GM12878 (cell line): ENCODE measurements at regions not wholly inside any gene's neighbourhood (a gene's known extent, or its start where the extent isn't known, plus 50 kb on each side); places are given as distances from the start of the nearest gene placed in this dataset.

ENCODE experiments used
- CBX5 ChIP-seq: sonication (generic); IDR thresholded peaks from 2 replicates; pipeline ENCODE4 v1.6.1; 2016; ENCODE audit warnings: low read depth, moderate library complexity, mild to moderate bottlenecking, inconsistent platforms
- CTCF ChIP-seq, 3 experiments: IDR thresholded peaks in 2 of 3; conservative IDR thresholded peaks in 1 of 3; 2 replicates each; pipeline ENCODE4 v1.5.1; 2011; ENCODE audit warnings: low read depth in 3 of 3, low read length in 3 of 3, mild to moderate bottlenecking in 3 of 3, control low read depth in 2 of 3, moderate library complexity in 2 of 3, inconsistent platforms in 1 of 3, mixed read lengths in 1 of 3; ENCODE audit not compliant: control insufficient read depth in 2 of 3, insufficient read depth in 1 of 3; ENCODE audit errors: extremely low read depth in 1 of 3
- EP300 ChIP-seq, 2 experiments: fragments of 150-350 bp in 1 of 2; IDR thresholded peaks; 2 replicates each; pipeline ENCODE4 v1.6.1; 2011 to 2012; ENCODE audit warnings: low read depth in 2 of 2, low read length in 2 of 2, borderline replicate concordance in 1 of 2, improper control_type of control experiment in 1 of 2, inconsistent platforms in 1 of 2; ENCODE audit not compliant: control insufficient read depth in 1 of 2
- MAX ChIP-seq: IDR thresholded peaks from 2 replicates; pipeline ENCODE4 v1.6.1; 2012; ENCODE audit warnings: low read depth, low read length, improper control_type of control experiment
- NR2C2 ChIP-seq: IDR thresholded peaks from 2 replicates; pipeline ENCODE4 v1.6.1; 2011; ENCODE audit warnings: borderline replicate concordance, low read depth; ENCODE audit not compliant: control insufficient read depth, insufficient read length
- NRF1 ChIP-seq: conservative IDR thresholded peaks from 2 replicates; pipeline ENCODE4 v1.6.1; 2011; ENCODE audit warnings: mild to moderate bottlenecking, low read depth, low read length, improper control_type of control experiment
- POLR2A ChIP-seq: IDR thresholded peaks from 2 replicates; pipeline ENCODE4 v1.6.1; 2011; ENCODE audit warnings: low read depth, mild to moderate bottlenecking, low read length
- POLR2AphosphoS5 ChIP-seq: IDR thresholded peaks from 2 replicates; pipeline ENCODE4 v1.6.1; 2011; ENCODE audit warnings: mild to moderate bottlenecking, low read length, inconsistent platforms
- RAD51 ChIP-seq: fragments of 450-650 bp; IDR thresholded peaks from 2 replicates; pipeline ENCODE4 v1.6.1; 2016; ENCODE audit warnings: moderate library complexity, mild to moderate bottlenecking, inconsistent platforms
- RCOR1 ChIP-seq: conservative IDR thresholded peaks from 2 replicates; pipeline ENCODE4 v1.6.1; 2012; ENCODE audit warnings: low read depth, low read length, improper control_type of control experiment
- SRF ChIP-seq, 2 experiments: IDR thresholded peaks; 2 replicates each; pipeline ENCODE4 v1.6.1; 2011; ENCODE audit warnings: low read depth in 2 of 2, low read length in 2 of 2, mild to moderate bottlenecking in 1 of 2, moderate library complexity in 1 of 2
- ZBED1 ChIP-seq: IDR thresholded peaks from 2 replicates; pipeline ENCODE4 v1.6.1; 2016; ENCODE audit warnings: borderline replicate concordance
- ZNF24 ChIP-seq: fragments of 450-650 bp; IDR thresholded peaks from 2 replicates; pipeline ENCODE4 v1.6.1; 2017; ENCODE audit warnings: antibody characterized with exemption, mild to moderate bottlenecking
- ZZZ3 ChIP-seq: IDR thresholded peaks from 2 replicates; pipeline ENCODE4 v1.6.1; 2011; ENCODE audit warnings: low read depth; ENCODE audit not compliant: control insufficient read depth, insufficient read length

GRCh38 chr12:87768501-87769287 is 260.5 kb downstream of the C12orf50 start:
- TF ChIP-seq CTCF (IDR thresholded peaks at IDR 0.05 in 2 of 3, conservative IDR thresholded peaks at IDR 0.05 in 1 of 3; ENCODE audit: control insufficient read depth in 2 of 3, extremely low read depth in 1 of 3, insufficient read depth in 1 of 3, low read depth in 3 of 3, low read length in 3 of 3) (no peak), POLR2A (no peak), NRF1 (no peak), RAD51 (no peak), ZBED1 (no peak), ZNF24 (no peak), EP300 (IDR thresholded peaks at IDR 0.05; ENCODE audit: borderline replicate concordance in 1 of 2, control insufficient read depth in 1 of 2, low read depth in 2 of 2, low read length in 2 of 2) (no peak), SRF (IDR thresholded peaks at IDR 0.05; ENCODE audit: low read depth in 2 of 2, low read length in 2 of 2) (no peak), POLR2AphosphoS5 (no peak), ZZZ3 (no peak), NR2C2 (no peak), CBX5 (no peak), MAX (no peak), RCOR1 (no peak)
